HuH-7.5 (cell line): ENCODE measurements at regions not wholly inside any gene's neighbourhood (a gene's known extent, or its start where the extent isn't known, plus 50 kb on each side); places are given as distances from the start of the nearest gene placed in this dataset.

Source experiments
- DNase-seq: peaks from one replicate; pipeline ENCODE4 v3.0.0; 2011; ENCODE audit warnings: low spot score

DNA sequence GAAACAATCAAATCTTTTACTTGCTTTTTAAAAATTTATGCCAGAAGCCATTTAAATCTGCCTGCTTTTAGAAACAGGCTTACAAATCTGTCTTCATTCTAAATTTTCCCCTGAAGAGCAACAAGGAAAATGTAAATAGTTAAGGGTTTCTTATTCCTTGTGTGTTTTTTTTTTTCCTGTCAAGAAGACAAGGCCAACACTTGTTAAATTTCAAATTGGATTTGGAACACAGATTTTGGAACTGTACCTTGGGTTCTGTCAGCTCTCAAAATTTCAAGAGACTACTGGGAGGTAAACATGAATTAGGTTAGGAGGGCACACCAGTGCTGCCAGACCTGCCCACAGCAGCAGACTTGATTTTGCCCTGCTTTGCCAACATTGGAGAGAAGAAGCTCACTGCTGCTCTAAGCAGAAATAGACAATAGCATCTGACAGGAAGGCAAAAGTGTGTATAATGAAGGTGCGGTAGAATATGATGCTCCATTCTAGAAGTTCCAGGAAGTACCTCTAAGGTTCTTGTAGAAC lies 121.7 kb downstream of the NHLRC3 start:
- no peak for DNase-seq

DNA sequence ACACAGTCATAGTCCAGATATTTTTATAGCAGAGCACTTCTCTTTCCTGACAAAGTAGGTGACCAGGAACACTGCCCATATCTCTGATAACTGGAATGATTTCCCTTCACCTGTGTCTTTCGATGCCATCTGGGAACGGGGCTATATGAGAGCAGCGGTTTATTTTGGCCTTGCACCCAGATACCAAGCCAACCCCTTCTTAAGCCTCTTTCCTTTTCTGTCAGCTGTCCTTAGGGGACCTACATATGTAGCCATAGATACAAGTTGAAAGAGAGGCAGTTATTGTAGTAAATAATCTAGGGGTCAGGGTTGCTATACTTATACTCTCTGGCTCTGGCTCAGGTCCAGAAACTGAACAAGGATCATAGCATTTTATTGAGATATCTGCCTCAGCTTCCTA lies 128.8 kb downstream of the NHLRC3 start:
- no peak for DNase-seq

DNA sequence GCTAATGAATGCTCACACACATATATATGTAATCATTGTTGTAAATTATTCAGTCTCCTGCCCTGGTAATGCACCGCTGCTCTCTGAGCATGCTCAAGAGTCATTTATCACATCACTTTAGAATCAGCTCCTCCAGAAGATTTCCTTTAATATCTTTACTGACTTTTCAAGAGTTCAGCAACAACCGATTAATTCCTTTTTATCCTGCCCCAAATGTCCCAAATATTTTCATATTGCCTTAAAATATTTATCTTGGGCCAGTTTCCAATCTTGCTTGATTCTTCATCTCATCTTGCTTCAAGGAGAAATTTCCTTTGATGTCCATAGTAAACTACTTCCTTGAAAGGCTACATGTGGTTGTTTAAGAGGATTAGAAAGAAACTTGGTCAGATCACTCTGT lies 132.5 kb downstream of the NHLRC3 start:
- no peak for DNase-seq

DNA sequence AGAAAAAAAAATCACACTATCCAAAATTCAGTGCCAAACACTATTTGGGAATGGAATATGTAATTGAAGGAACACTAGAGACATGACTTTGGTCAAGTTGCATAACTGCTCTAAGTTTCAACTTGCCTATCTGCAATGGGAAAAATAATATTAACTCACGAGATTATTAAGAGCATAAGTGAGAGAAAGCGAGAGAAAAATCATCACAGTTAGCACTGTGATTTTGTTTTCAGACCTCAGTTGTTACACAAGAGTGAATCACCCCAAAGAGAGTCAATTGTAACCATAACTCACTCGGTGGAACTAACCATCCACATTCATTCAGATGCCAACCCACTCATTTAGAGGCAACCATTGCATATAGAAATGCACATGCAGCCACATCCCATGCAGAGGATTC lies 147.1 kb downstream of the NHLRC3 start:
- DNase-seq: no peak

DNA sequence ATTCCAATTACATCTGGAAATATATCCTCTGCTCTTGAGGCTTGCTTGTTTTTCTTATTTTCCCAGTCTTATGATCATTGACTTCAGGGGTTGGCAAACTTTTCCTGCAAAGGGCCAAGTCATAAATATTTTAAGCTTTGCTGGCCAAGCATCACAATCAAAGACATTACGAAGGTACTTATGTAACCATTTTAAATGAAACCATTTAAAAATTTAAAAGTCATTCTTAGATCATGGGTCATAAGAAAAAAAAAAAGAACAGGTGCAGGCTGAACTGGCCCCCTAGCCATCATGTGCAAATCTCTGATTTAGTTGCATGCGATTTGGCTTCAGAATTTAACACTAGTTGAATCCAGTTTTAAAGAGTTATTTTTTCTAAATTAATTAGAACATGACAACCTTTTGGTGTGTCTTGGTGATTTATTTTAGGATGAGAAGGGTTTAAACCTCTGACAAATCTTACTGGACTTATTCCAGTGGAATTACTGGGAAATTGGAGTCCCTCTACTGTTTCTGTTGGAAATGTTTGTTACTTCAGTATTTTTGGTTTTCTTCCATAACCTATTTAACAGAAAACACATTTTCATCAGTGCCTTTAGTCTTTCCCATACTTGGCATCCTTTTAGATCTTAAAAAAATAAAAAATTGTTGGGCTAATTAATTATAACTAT lies 148.1 kb downstream of the NHLRC3 start:
- DNase-seq: no peak

DNA sequence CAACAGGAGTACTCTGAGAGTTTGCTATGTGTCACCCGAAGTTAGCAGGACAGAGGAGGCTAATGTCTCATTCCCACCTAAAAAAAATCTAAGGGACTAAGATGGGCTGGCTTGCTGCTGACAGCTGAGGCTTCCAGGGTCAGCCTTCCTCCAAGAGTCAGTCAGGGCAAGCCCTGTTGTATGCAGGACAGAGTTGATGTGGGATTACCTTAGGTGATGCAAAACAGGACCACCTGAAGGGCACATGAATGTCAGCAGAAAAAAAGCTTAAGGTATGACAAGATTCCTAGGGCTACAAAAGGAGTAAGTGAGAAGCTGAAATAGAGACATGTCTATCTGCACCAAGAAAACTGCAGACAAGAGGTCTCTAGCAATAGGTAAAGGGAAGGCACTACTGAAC lies 151.5 kb downstream of the NHLRC3 start:
- DNase-seq: no peak

DNA sequence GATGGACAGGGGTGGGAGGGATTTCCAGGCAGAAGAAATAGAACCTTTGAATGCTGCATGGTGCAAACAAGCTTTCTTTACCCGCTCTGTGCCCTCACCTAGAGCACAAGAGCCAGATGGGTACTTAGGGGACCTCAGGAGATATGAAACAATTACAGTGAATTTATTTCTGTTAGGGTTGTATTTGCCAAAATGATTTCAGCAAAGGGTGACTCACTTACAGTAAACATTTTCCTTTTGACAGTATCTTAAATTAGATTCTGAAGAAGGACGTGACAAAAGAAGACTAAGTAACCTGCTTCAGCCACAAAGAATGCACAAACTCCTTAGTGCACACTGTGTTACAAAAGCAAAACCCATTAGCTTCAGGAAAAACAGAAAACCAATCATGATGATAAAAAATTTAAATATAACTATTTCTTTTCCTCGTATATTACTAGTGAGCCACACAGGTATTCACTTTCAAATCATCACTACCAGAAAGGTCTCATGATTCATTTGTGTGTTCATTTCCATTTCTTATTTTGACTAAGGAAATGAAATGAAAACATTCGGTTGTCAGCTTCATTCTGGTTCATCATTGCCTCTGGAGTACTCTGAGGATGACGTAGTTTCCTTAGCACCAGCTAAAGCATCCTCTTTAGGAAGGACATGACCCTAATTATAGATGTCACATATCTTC lies 158.8 kb downstream of the NHLRC3 start:
- no peak for DNase-seq

DNA sequence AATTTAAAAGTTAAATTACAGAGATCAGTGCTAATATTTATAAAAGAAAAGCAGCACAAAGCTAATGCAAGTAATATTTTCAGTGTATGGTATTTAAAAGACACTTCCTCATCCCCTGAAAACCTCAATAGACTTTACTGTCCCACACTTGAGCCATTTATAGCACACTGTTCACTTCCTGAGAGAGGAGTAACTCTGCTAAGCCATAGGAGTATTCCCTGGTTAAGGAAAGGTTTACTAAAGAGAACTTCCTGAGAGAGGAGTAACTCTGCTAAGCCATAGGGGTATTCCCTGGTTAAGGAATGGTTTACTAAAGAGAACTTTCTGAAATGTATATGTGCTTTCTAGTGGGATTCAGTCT lies 159.4 kb downstream of the NHLRC3 start:
- no peak for DNase-seq

DNA sequence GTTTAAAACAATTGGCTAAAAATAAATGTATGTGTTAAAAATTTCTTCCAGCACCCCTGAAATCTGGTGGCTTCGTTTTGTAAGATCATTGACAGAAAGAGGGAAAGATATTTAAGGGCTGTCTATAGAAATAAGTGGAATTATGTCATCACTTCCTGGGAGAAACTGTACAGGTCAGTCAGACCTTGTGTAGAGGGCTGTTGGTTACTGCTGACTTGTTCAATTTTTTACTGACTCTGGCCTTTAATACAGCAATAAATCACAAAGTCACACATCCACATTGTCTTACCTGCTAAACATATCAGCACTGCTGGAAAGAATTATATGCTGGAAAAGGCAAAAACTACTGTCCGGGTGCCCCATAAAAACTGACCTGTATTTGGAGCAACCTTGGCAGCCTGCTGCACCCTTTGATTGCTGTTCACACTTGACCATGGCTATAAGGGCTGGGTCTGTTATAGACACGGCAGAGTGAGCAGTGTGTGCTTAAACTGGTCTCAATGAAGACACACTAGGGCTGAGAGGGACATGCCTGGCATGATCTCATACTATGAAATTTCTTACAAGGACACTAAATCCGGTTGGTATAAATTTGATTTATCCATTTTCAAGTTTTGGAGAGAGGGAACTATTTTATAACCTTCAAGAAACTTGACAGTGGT lies 162.1 kb downstream of the NHLRC3 start:
- DNase-seq: no peak

DNA sequence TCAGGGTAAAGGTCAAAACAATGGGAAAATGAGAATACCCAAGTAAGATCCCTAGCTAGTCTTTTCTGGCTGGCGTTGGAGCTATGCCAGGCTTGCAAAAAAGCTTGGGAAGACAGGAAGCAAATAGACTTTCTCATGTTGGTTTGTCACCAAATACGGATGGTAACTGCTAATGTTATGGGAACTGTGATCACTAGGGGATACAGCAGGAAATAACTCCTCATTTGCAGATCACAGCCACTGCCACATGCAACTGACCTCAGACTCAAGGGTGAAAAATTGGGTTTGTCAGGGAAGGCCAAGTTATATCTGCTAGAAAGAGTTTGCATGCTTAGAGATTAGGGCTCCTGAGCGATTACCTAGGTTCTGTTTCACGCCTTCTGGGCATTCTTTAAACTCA lies 162.9 kb downstream of the NHLRC3 start:
- no peak for DNase-seq

DNA sequence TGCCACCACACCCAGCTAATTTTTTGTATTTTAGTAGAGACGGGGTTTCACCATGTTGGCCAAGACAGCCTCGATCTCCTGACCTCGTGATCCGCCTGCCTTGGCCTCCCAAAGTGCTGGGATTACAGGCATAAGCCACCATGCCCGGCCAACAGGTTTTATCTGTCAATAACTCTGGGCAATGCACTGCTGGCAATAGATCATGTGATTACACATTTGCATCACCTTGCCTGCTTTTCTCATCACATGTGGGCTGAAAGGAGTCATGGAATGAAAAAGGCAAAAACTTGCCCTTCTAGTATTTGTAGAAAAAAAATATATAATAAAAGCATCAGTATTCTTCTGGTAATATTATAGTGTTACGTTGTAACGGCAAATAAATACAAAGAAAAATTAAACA lies 164.5 kb downstream of the NHLRC3 start:
- no peak for DNase-seq

DNA sequence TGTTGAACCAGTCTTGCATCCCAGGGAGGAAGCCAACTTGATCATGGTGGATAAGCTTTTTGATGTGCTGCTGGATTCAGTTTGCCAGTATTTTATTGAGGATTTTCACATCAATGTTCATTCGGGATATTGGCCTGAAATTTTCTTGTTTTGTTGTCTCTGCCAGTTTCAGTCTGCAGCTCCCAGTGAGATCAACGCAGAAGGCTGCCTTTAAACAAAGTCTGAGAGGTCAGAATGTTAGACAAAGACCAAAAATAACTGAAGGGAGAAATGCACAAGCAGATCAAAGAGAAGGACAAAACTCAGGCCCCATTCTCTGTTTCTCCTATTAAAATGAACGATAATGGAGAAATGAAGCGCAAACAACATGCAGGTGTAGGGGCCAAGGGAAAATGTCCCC lies 170.4 kb downstream of the NHLRC3 start:
- DNase-seq: no peak

DNA sequence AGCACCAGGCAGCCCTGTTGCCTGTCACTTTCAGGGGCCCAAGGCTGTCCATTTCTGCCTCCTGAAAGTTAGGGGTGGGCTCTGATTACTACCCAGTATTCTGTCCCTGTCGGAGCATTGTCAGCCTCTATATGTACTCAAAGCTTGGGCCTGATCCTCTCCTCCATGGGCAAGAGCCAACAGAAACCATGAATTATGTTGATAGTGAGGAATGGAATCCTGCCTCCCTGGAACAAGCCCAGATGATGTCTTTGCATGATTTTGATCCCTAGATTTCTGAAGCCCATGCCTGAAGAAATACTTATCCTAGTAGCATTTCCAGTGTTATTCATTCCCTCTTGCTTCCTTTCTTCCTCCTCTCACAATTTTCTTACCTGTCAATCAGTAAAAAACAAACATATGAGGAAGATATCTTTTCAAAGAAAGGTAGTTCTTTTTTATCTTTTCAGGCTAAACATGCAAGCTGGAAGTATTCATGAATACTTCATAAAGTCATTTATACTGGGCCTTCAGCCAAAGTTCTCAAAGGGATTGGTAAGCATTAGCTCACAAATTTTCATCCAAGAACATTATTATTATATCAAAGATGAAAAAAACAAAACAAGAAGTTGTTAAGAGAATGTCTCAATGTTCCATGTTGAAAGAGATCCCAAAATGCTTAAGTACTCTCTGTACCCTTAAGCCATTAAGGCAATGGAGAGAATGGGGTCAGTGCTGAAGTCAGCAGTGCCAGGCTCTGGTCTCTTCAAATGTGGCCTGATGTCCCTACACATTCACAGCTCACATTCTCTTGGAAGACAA lies 171.7 kb downstream of the NHLRC3 start:
- no peak for DNase-seq

DNA sequence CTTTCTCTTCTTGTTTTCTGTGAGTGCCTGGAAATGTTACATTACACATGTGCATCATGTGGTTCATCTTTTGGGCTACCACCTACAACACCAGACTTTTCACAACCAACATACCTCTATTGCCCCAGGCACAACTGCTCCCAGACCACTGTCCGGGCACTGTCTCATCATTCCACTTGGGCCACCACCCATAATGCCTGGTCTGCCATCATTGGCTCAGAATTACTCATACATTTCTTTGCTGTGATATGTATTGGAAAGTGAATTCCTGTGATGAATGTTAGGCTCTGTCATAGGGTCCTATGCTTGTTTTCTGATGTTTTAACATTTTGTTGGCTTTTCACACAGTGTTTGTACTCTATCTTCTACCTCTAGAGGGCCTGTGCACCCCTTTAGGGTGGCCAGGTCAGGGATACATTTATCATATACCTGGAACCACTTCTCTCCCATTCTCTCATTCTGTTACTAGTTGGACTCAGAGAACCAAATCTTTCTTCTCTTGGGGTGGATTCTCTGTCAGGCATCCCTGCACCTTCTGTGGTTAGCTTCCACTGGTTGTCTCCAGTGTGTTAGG lies 172.8 kb downstream of the NHLRC3 start:
- DNase-seq: no peak

DNA sequence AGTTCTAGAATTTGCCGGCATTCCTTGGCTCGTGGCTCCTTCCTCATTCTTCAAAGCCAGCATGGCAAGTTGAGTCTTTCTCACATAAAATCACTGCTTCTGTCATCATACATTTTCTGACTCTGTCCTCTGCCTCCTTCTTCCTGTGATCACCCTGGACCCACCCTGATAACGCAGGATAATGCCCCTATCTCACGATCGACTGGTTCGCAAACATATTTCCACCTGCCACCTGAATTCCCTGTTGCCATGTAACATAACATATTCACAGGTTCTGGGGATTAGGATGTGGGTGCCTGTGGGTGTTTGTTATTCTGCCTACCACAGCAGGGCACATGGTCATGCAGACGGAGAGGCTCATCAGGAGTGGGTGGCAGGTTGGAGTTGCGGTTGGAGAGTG lies 177.7 kb downstream of the NHLRC3 start:
- no peak for DNase-seq

DNA sequence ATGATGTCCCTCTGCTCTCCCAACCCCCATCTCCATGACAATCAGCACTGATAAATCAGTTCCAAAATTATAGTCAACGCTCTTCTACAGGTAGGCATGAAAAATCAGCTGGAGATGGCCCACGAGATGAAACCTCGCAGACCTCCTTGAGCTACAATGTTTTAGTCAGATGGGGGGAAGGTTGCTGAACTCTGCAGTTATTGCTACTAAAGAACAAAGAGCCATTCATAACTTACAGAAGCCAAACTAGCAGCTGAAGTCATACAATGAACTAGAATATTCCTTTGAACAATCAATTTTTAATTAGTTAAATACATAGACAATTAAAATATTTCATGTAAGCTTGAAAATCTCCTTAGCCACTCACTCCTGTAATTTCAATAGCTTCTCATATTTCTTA lies 179.2 kb downstream of the NHLRC3 start:
- DNase-seq: no peak

DNA sequence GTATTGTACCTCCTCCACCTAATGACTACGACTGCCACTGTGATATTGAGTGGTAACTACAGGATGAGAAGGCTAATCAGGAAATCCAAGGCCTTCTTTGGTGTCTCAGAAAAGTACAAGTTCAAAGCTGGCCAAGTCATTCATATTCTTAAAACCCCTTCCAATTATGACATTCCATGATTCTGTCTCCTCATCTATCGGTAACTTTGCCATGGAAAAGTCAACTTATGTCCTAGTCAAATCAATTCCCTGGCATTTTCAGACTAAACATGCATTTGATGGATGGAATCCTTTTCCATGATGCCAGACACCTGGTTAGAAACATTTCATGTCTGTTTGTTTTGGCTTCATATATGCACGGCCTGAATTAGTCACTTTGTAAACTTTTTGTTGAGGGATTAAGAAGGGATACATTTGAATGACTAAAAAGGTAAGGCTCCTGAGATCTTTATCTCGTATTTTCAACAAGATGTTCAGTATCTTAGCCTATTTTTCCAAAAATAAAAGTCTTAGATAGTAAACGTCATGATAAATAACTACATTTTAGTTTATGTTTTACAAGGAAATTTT lies 186.5 kb downstream of the NHLRC3 start:
- no peak for DNase-seq

DNA sequence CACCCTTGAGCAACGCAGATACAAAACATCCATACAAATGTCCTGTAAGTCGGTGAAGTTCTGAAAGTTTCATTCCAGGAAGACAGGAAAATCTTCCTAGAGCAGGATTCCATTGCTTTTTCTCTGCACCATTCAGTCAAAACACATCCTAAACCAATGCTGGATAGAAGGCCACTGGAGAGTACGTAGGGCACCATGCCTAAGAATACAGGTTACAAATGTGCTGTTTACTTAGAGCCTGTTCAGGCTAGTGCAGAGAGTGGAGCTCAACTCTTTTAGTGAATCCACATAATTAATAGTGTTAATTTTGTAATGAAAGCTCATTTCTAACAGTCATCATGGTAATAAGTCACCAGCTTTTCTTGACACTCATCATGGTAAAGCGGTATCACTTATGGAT lies 187.6 kb downstream of the NHLRC3 start:
- DNase-seq: no peak

DNA sequence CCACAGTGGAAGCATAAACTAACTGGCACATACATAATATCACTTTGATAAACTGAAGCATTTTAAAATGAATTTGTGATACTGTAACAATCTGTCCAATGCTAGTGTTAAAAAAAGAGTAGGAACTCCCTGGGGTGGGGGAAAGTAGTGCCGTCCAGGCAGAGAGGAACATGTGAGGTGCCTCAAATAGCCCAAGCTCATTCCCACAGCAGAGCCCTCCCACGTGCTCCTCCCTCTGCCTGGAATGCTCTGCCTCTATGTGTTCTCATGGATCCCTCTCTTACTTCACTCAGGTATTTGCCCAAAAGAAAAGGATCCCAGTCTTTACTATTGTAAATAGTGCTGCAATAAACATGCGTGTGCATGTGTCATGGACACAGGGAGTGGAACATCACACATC lies 188.1 kb downstream of the NHLRC3 start:
- DNase-seq: no peak

DNA sequence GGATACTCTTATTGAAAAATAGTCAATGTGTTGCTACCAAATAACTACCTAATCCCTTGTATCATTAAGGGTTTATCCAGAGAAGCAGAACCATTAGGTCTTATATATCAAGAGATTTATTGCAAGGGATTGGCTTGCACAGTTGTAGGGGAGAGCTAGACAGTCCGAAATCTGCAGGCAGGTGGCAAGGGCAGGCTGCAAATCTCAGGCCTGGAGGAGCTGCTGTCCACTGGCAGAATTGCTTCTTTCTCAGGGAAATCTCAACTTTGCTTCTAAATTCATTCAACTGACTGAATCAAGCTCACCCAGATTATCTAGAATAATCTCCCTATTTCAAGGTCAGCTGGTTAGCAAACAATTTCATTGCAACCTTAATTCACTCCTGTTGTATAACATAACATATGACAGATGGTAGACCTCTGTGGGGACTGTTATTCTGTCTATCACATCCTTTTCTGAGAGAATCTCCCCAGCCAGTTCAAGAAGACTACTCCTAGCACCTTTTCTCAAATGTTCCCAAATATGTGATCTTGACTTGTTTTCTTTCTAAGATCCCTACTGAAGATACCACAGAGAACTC lies 194.2 kb downstream of the NHLRC3 start:
- no peak for DNase-seq

DNA sequence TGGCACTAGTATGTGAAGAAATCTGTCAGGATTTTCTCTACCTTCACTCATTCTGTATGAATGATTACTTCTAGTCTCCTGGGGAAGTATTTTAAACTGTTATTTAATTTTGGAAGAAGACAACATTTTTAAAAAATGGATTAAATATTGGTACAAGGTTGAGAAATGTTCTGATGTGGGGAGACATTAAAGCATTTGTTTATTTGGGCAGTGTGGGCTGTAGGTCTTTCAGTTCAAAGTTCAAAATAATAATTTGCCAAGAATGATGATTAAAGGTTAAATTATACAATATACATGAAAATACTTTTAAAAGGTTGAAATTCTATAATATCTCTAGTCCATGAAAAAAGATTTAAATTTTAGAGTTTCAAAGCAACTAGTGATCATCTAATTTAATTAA lies 194.7 kb downstream of the NHLRC3 start:
- no peak for DNase-seq

DNA sequence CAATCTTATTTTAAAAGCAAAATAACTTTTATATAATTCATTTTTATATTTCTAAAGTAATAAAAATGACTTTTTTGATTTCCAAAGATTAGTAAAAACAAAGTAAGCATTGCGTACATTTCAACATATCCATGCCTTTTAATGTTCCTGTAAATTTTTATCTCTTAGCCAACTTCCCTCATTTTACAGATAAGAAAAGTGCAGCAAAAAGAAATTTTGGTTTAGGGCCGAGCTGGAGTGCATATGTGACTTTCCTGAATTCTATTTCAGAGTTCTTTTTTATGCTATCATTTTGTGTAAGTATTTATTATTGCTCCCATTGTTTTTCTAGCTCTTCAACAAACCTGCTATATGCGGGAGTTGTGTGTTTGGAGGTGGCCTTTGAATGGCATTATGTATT lies 195.3 kb downstream of the NHLRC3 start:
- DNase-seq: no peak
